ENCODE measurements at regions not wholly inside any gene's neighbourhood (a gene's known extent, or its start where the extent isn't known, plus 50 kb on each side); places are given as distances from the start of the nearest gene placed in this dataset. TPM values are rescaled to one million over a fixed set of nuclear protein-coding genes. Genes with fewer than 3 reads are reported as not detected.

DNA sequence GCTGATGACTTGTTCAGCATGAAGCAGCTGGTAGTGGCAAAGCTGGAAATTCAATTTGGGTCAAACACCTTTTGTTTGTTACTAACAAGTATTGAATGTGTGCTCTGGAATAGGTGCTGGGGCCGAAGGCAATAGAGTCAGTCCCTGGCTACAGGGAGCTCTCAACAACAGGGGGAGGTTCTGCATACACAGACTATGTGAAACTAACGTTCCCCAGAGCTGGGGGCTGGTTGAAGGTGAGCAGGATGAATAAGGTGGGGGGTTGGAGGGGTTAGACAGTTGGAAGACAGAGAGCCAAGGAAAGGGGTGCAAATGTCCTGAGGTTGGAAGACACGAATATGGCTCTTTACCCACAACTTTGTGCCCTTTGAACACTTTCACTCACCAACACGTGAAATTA, 84.1 kb upstream of the PLPP4 start:
- no peak for DNase-seq (ENCODE audit: low spot score)

DNA sequence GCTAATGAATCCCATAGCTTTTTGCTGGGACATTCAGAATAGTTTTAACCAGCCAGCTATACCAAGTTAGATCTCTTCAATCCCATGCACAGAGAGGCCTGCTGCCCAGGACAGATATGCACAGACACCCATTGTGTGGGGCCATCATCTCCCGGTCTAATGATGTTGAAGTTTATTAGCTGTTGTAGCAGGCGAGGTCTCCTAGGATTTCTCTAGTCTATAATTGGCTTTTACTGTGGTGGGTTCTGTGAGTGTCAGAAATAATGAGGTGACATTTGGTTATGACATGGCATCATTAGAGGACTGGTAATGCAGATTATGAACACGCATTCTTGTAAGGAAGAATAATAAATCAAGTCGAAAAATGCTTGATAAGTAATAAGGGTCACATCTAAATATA, 81.4 kb upstream of the PLPP4 start:
- DNase-seq (ENCODE audit: low spot score) = no peak

DNA sequence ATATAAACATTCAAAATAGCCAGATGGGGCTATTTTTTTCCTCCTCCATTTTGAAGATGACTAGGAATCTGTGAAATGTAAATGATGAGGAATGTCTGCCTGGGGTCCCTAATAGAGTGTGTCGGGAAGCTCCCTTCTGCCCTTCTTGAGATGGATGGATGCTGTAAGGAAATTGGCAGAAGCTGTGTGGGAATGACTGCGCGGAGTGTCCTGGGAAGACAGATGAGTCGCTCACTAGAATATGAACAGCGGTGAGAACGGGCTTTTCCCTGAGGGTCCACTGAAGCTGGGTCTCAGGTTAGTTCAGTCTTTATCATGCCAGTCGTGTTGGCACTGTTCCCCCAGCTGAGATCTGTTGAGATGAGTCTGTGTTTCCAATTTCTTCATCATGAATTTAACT, 75.1 kb upstream of the PLPP4 start:
- no peak for DNase-seq (ENCODE audit: low spot score)

DNA sequence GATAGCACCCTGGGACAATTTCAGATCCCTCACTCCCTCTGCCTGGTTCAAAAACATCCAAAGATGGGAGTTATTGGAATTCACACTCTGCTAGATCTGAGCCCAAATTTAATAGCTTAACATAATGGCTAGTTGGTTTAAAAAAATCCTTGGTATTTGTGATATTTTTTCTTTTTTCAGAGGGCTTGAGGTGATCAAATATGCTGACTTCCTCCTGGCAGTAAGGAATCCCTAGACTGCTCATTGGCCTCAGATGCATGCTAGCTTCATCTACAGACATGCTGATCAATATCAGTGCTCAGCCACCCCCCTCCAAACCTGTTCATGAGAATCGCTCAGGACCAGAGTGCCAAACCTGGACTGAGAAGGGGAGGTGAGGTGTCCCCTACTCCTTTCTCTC, 74.7 kb upstream of the PLPP4 start:
- DNase-seq (ENCODE audit: low spot score) = no peak

DNA sequence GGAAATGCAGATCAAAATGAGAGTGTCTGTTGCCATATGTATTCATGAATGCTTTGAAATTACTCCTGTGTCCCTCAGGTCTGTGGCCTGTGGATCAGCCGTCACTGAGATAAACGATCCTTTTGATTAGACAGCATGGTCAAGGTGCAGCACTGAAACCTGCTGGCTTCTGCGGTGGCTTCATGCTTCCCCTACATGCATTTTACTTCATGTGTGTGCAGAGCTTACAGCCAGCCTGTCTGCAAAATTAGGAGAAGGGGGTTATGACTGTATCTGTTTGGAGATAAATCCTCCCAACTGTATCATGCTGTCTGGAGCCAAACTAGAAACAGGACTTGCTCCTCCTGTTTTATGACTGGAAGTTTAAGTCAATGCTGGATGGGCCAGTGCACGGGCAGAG, 71.0 kb upstream of the PLPP4 start:
- DNase-seq (ENCODE audit: low spot score) = no peak

DNA sequence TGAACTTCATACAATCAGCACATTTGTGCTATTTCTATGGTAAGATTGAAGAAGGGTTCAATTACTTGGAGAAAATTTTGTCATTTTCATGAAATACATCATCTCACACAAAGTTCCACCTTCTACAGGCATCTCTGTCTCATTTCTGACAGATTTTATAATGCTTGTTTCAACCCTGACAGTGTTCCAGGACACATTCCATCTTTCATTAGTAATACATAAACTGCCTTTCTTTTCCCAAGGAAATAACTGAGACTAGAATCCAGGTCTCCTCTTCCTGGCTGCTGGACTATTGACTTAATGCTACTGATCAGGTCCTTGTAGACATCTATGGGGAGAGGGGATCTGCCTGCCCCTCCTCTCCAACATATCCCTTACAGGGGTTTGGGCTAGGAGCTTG, 70.1 kb upstream of the PLPP4 start:
- DNase-seq (ENCODE audit: low spot score) = no peak

DNA sequence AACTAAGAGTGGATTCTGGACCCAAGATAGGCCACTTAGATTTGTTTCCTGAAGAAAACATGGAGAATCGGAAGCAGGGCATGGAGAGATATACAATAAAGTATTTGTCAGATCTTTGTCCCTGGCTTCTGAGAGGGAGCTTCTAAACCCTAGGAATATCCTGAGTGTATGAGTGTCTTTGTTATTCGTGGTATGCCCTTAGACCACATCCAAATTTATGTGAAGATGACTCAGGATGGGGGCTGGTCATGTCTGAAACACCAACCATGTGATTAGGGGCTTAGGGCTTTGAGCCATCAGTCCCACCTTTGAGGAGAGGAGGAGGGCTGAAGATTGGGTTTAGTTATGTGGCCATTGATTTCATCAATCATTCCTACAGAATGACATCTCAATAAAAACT, 69.7 kb upstream of the PLPP4 start:
- DNase-seq (ENCODE audit: low spot score) = no peak

DNA sequence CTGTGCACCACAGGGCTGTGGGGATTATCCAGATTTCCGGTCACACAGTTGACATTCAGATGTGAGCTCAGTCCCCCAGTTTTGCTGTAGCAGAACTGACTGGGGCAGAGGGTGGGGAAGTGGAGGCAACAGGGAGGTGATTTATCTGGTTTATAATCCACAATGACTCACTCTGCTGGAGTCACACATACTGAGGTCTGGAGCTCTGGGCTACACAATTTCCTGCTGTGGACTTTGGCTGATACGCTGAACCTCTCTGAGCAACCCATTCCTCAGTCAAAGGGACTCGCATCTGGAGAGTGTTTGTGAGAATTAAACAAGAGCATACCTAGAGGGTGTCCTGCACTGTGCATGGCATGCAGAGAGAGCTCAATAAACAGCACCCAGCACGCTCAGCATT, 64.8 kb upstream of the PLPP4 start:
- DNase-seq (ENCODE audit: low spot score) = no peak

DNA sequence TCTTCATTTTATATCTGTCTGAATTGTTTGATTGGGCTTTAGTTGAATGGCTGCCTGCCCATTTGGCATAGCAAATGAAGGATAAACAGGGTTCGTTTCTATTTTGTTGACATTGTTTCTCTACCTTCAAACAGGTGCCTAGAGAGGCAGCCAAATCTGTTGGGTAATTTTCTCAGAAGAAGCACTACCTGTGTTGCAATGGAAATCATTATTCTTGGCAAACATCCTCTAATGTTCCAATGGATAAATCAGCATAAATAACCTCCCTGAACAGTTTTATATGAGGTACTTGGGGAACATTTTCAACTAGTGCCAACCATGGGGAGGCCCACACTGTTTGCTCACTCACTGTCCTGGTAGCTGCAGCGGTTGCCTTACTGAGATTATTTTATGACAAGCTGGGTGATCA, 64.4 kb upstream of the PLPP4 start:
- DNase-seq (ENCODE audit: low spot score) = no peak

DNA sequence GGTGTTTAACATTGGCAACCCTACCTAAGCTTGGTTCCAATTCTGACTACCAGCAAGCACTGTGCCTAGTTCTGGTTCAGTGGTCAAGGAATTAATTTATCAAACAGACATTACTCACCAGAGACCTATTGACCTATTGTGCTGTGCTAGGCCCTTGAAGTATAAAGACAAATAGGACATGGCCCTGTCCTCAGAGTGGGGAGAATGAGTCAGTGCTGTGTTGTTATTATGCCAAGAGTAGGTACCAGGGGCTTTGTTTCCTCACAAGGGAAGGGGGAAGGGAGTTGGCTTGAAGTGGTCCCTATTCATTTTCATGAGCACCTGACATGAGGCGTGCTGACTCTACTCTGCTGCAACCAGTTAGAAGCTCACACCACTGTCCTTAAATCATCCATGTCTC, 62.6 kb upstream of the PLPP4 start:
- no peak for DNase-seq (ENCODE audit: low spot score)

DNA sequence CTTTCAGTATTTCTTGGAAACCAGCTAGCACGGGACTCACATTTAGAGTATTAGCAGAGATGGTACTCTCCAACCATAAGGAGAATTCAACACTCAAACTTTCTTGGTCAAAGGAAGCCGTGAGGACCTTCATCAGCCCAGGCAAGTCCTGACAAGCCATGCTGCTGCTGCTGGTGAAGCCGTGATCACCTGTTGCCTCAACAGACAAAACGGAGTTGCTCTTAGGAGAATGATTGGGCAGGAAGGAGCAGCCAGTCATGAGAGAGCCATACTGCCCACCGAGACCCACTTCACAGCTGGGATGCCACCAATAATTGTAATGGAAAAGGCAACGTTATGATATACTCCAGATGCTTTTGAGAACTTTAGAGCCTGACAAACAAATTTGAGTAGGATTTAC, 60.8 kb upstream of the PLPP4 start:
- no peak for DNase-seq (ENCODE audit: low spot score)

DNA sequence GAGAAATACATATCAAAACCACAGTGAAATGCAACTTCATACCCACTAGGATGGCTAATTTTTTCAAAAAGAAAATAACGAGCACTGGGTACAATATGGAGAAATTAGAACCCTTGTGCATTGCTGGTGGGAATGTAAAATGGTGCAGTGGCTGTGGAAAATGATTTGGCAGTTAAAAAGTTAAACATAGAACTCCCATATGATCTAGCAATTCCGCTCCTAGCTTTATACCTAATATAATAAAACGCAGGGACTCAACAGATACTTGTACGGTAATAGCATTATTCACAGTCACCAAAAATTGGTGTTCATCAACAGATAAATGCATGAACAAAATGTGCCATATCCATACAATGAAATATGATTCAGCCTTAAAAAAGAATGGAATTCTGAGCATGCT, 58.8 kb upstream of the PLPP4 start:
- no peak for DNase-seq (ENCODE audit: low spot score)

DNA sequence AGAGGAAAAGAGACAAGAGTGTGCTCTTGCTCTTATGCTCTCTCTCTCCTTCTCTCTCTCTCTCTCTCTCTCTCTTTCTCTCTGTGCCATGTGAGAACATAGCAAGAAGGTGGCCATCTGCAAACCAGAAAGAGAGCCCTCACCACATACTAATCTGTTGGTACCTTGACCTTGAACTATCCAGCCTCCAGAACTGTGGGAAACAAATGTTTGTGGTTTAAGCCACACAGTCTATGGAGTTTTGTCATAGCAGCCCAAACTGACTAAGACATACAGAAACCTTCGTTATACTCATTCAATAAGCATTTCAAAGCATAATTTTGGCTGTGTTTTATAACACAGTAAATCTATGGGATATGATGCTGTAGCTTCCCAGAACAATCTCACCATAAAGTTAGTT, 56.4 kb upstream of the PLPP4 start:
- DNase-seq (ENCODE audit: low spot score) = no peak

DNA sequence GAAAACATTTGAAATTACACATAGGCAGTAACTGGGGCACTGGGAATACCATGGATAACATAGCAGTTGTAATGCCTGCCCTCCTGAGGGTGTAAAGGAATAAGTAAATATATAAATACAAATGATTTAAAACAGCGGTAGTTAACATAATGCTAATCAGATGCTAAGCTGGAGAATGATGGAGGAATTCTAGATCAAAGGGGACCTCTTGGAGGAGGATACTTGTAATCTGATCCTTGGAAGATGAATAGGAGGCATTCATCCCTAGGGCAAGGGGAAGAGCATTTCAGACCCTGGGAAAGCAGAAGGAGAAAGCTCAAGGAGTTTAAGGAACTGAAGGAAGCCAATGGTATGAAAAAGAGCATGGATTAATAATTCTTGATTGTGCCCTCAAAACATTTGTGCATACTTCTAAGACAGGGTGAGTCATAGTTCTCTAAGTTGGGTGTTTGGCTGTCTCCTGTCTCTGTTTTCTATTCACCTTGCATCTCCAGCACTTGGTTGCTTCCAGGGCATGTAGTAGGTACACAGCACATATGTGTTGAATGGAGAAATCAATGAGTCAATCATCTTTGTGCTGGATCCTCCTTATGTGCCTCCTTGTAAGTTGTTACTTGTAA, 54.8 kb upstream of the PLPP4 start:
- no peak for DNase-seq (ENCODE audit: low spot score)

DNA sequence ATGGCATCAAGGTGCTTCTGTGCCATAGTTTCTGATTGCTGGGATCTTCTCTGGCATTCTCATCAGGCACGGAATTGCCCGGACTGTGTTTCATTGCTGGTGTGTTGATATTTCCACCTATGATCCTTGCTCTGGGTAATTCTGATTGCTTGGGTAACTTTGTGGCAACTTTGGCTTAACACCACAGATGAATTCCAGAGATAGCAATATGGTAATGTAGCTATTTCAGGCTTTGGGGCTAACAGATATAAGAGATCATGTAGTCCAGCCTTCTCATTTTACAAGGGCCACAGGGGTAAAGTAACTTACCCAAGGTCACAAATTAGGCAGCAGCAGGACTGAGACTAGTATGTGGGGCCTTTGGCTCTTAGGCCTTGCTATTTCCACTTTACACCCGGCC, 53.9 kb upstream of the PLPP4 start:
- DNase-seq (ENCODE audit: low spot score) = no peak

DNA sequence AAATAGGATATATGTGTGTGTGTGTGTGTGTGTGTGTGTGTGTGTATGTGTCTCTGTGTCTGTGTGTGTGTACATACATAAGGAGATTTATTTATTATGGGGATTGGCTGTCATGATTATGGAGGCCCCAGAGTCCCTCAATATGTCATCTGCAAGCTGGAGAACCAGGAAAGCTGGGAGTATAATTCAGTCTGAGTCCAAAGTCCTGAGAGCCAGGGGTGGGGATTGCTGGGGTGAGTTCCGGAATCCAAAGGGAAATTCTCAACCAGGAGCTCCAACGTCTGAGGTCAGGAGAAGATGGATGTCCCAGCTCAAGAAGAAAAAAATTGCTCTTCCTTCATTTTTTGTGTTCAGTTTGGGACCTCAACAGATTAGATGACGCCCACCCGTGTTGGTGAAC, 50.7 kb upstream of the PLPP4 start:
- DNase-seq (ENCODE audit: low spot score) = peak; percentile 43

Small RNA genes lying in the stretch of these regions (small RNA-seq; reads per million reads assigned to genes)
- not detected for gene AL355298.1
